Ascending aorta (tissue), 2 donors: ENCODE measurements at regions not wholly inside any gene's neighbourhood (a gene's known extent, or its start where the extent isn't known, plus 50 kb on each side); places are given as distances from the start of the nearest gene placed in this dataset.

Experiments used
- DNase-seq, 2 donors: peaks; one replicate each; pipeline ENCODE4 v3.0.0-alpha.2; 2019; ENCODE audit warnings: low spot score in 2 of 2
- H3K27ac ChIP-seq, 2 donors: fragments of 200-600 bp; sonication (generic); one replicate each; pipeline ENCODE4 v1.5.1; 2016 to 2017; ENCODE audit warnings: mild to moderate bottlenecking in 1 of 2
- H3K27me3 ChIP-seq: fragments of 200-600 bp; sonication (generic); one replicate; pipeline ENCODE4 v1.5.1; 2017
- H3K36me3 ChIP-seq, 2 donors: fragments of 200-600 bp; sonication (generic); one replicate each; pipeline ENCODE4 v1.5.1; 2016
- H3K4me1 ChIP-seq, 2 donors: fragments of 200-600 bp; sonication (generic); one replicate each; pipeline ENCODE4 v1.5.1; 2016 to 2017; ENCODE audit warnings: mild to moderate bottlenecking in 1 of 2
- H3K4me3 ChIP-seq, 2 donors: fragments of 200-600 bp; sonication (generic); one replicate each; pipeline ENCODE4 v1.5.1; 2016 to 2017; ENCODE audit warnings: mild to moderate bottlenecking in 1 of 2
- H3K9me3 ChIP-seq, 2 donors: fragments of 200-600 bp; sonication (generic); one replicate each; pipeline ENCODE4 v1.5.1; 2016
- intact Hi-C: fragments of 100-400 bp; cut with DNase I; formaldehyde crosslinking; loops from one replicate; pipeline ENCODE4 v1.15.1; 2023
- TF ChIP-seq, protein P1 (sequence below), 3 experiments: fragments of 200-600 bp in 2 of 3; fragments of 450-650 bp in 1 of 3; sonication (generic) in 2 of 3; IDR thresholded peaks; one replicate each; pipeline ENCODE4 v1.5.1; 2016 to 2019; ENCODE audit warnings: antibody characterized with exemption in 3 of 3, mild to moderate bottlenecking in 1 of 3, moderate library complexity in 1 of 3

DNA sequence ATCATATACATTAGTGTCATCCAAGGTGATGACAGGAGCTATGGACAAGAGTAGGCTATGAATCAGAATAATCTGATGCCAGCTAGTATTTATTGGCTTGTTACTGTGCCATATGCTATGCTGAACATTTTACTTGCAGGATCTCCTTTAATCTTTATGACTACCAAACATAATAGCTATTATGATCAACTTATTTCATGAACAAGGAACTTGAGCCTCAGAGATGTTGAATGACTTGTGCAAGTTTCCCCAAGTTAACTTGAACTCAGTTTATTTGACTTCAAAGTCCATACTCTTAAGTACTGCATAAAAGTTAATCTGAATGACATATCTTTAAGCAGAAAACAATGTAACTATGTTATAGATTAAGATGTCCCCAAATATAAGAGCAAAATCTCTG is 178.8 kb upstream of the ARHGAP20 start:
- DNase-seq, result no peak
- Histone ChIP-seq H3K27me3 (no peaks in the 10 kb centered on the region), H3K9me3 (no peaks in the 10 kb centered on the region), H3K4me3 (no peak overlapping the region), H3K4me1 (no peaks in the 10 kb centered on the region), H3K27ac (no peak overlapping the region), H3K36me3 (no peaks in the 10 kb centered on the region)
- intact Hi-C loops, result no loop called here
- TF ChIP-seq, protein P1, sequence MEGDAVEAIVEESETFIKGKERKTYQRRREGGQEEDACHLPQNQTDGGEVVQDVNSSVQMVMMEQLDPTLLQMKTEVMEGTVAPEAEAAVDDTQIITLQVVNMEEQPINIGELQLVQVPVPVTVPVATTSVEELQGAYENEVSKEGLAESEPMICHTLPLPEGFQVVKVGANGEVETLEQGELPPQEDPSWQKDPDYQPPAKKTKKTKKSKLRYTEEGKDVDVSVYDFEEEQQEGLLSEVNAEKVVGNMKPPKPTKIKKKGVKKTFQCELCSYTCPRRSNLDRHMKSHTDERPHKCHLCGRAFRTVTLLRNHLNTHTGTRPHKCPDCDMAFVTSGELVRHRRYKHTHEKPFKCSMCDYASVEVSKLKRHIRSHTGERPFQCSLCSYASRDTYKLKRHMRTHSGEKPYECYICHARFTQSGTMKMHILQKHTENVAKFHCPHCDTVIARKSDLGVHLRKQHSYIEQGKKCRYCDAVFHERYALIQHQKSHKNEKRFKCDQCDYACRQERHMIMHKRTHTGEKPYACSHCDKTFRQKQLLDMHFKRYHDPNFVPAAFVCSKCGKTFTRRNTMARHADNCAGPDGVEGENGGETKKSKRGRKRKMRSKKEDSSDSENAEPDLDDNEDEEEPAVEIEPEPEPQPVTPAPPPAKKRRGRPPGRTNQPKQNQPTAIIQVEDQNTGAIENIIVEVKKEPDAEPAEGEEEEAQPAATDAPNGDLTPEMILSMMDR (IDR thresholded peaks at IDR 0.05), result no peak

GRCh38 chr11:110886288-110886970 is 174.2 kb upstream of the ARHGAP20 start:
- no peak overlapping the region for H3K4me3 ChIP-seq
- no peaks in the 10 kb centered on the region for H3K36me3 ChIP-seq
- intact Hi-C loops, result no loop called here
- H3K27ac ChIP-seq, result no peak overlapping the region
- TF ChIP-seq, protein P1 (IDR thresholded peaks at IDR 0.05), result no peak
- DNase-seq, result no peak
- H3K4me1 ChIP-seq, result no peaks in the 10 kb centered on the region
- H3K9me3 ChIP-seq, result no peaks in the 10 kb centered on the region
- H3K27me3 ChIP-seq, result no peaks in the 10 kb centered on the region

DNA sequence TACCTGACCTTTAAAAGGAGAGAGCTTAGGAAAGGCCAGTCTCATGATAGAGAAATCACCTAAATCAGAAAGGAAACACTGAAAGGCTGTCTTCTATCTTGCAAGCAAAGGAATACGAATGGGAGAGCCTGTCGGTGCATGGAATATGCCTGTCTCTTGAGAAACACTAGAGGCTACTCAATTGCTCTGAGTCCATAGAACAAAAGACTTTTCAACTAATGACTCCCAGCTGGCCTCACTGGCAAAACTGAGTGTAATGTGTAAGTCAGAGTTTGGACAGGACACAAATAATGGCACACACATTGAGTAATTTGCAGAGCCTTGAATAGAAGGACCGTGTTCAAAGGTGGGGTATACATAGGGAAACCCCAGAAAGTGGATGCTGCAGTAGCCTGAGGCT is 171.0 kb upstream of the ARHGAP20 start:
- Histone ChIP-seq H3K27me3 (no peaks in the 10 kb centered on the region), H3K4me3 (no peak overlapping the region), H3K27ac (no peak overlapping the region), H3K36me3 (no peaks in the 10 kb centered on the region), H3K4me1 (no peaks in the 10 kb centered on the region), H3K9me3 (no peaks in the 10 kb centered on the region)
- intact Hi-C loops, result no loop called here
- no peak for DNase-seq
- TF ChIP-seq, protein P1 (IDR thresholded peaks at IDR 0.05), result no peak

GRCh38 chr11:110878513-110878912 is 166.3 kb upstream of the ARHGAP20 start:
- intact Hi-C loops, result no loop called here
- no peak for DNase-seq
- no peak overlapping the region for H3K27ac ChIP-seq
- no peaks in the 10 kb centered on the region for H3K4me1 ChIP-seq
- no peak overlapping the region for H3K4me3 ChIP-seq
- H3K36me3 ChIP-seq, result no peaks in the 10 kb centered on the region
- TF ChIP-seq, protein P1 (IDR thresholded peaks at IDR 0.05), result no peak
- no peaks in the 10 kb centered on the region for H3K9me3 ChIP-seq
- H3K27me3 ChIP-seq, result no peaks in the 10 kb centered on the region

DNA sequence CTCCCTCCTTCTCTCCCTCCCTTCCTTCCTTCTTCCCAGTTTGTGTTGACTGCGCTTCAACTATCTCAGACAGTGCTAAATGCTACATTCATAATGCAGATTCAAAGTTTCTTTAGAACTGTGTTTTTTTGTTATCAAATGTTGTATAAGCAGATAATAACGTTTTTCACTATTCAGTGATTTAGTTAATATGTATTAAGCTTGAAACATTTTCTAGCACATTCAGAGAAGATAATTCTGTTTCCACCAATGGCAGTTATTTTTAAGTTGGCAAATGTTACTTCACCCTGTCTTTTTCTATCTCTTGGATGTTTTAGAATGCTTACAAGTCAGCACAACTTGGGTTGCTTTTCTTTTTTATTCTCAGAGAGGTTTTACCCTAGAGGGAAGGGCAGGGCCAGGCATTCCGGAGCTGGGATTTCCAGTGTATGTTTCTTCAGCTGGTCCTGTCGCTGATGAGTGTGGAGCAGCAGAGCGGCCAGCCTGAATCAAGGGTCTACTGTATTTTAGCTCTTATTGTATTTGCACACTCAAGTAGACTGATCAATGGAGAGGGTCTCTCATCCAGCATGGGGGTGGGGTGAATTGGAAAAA is 162.3 kb upstream of the ARHGAP20 start:
- intact Hi-C loops, result no loop called here
- Histone ChIP-seq H3K27ac (no peak overlapping the region), H3K9me3 (no peaks in the 10 kb centered on the region), H3K4me3 (no peak overlapping the region), H3K36me3 (no peaks in the 10 kb centered on the region), H3K27me3 (no peaks in the 10 kb centered on the region), H3K4me1 (no peaks in the 10 kb centered on the region)
- TF ChIP-seq, protein P1 (IDR thresholded peaks at IDR 0.05), result no peak
- no peak for DNase-seq
